GM10266 (cell line): ENCODE measurements at regions not wholly inside any gene's neighbourhood (a gene's known extent, or its start where the extent isn't known, plus 50 kb on each side); places are given as distances from the start of the nearest gene placed in this dataset.

Source experiments
- DNase-seq: peaks from one replicate; pipeline ENCODE4 v3.0.0; 2012; ENCODE audit errors: extremely low spot score
- TF ChIP-seq, protein P1 (sequence below): IDR thresholded peaks from 2 replicates; pipeline ENCODE4 v1.5.1; 2012; ENCODE audit warnings: mild to moderate bottlenecking, low read depth; ENCODE audit not compliant: control insufficient read depth, insufficient read depth; ENCODE audit errors: missing control alignments

GRCh38 chr4:31549256-31549655, 829.1 kb downstream of the PCDH7 start:
- no peak for DNase-seq
- TF ChIP-seq, protein P1, sequence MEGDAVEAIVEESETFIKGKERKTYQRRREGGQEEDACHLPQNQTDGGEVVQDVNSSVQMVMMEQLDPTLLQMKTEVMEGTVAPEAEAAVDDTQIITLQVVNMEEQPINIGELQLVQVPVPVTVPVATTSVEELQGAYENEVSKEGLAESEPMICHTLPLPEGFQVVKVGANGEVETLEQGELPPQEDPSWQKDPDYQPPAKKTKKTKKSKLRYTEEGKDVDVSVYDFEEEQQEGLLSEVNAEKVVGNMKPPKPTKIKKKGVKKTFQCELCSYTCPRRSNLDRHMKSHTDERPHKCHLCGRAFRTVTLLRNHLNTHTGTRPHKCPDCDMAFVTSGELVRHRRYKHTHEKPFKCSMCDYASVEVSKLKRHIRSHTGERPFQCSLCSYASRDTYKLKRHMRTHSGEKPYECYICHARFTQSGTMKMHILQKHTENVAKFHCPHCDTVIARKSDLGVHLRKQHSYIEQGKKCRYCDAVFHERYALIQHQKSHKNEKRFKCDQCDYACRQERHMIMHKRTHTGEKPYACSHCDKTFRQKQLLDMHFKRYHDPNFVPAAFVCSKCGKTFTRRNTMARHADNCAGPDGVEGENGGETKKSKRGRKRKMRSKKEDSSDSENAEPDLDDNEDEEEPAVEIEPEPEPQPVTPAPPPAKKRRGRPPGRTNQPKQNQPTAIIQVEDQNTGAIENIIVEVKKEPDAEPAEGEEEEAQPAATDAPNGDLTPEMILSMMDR, result no peak

DNA sequence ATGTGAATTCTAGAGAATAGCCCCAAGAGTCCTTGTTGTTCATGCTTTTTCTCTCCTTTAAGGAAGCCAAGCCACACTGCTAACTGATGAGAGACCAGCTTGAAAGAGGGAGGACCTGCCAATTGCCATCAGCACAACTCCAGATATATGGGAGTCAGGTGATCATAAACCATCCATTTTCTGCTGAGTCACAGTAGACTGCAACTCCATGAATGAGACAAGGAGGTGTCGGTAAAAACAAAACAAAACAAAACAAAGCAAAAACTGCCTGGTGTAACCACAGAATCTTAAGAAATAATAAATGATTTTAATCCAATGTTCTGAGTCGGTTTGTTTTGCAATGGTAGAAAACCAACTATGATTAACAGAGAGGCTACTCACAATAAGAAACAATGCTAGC, 837.3 kb downstream of the PCDH7 start:
- TF ChIP-seq, protein P1, result no peak
- DNase-seq, result no peak

DNA sequence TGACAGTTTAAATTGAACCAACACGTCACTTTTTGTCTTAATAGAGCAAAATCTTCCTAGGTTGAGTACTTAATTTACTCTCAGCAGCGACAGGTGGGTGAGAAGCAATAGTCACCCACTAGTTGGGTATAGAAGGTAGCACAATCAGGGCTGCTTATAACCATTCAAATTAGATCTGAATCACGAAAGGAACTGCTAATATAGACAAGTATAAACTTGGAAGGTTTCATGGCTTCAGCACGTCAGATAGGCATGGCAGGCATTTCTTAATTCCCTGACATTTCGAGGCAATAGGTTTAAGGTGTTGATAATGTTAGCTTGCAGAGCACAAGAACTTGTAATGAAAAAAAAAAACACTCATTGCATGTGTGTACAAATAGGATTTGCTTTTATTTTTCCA, 853.4 kb downstream of the PCDH7 start:
- no peak for DNase-seq
- TF ChIP-seq, protein P1, result no peak

DNA sequence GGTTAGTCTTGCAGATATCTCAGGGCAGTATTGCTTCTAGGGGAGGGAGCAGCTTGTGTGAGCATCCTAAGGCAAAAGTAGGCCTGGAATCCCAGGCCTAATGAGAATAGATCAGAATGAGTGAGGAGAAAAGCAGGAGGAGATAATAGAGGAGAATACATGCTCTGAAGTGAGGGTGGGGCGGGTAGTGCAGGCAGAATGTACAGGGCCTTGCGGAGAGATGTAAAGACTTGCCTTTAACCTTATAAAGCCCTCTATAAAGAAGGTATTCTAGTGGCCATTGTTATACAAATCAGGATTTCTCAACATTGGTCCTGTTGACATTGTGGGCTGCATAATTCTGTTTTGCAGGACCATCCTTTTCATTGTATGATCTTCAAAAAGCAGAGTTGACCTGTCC, 855.3 kb downstream of the PCDH7 start:
- no peak for DNase-seq
- TF ChIP-seq, protein P1, result no peak

DNA sequence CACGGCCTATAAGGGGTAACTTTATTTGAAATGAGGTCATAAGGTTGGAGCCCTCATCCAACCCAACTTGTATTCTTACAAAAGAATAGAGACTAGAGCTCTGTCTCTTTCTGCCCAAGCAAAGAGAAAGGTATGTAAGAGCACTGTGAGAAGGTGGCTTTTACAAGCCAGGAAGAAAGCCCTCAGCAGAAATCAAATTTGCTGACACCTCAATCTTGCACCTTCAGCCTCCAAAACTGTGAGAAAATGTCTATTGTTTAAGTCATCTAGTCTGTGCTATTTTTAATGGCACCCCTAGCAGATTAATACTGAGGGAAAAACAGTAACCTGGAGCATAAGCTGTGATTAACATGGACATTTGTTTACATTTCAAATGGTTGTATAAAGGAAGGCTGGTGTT, 860.7 kb downstream of the PCDH7 start:
- TF ChIP-seq, protein P1, result no peak
- DNase-seq, result no peak

GRCh38 chr4:31585503-31585902, 865.3 kb downstream of the PCDH7 start:
- no peak for DNase-seq
- TF ChIP-seq, protein P1, result no peak

DNA sequence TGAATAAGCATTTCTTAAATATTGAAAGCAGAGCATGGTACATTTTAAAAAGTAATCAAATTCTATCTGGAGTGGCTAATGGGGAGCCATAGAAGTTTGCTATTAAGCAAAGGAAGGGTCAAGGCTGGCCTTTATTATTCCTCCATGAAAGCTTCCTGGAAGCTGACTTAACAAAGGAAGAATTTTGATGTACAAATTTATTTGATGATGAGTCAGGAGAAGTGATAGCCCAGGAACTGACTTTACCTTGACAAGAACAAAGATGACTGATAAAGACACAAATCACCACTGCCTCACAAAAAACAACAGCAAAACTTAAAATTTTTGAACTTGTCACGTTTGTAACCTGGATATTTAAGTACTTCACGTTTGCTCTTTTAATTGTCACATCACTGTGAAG, 872.1 kb downstream of the PCDH7 start:
- TF ChIP-seq, protein P1, result no peak
- no peak for DNase-seq
